Endothelial cell of umbilical vein (primary cell): ENCODE measurements at regions not wholly inside any gene's neighbourhood (a gene's known extent, or its start where the extent isn't known, plus 50 kb on each side); places are given as distances from the start of the nearest gene placed in this dataset.

Experiments used
- BruUV-seq: library from RNA; stranded (reverse); fragments of 400-500 nt; replicated peaks from 2 replicates; lab custom pipeline; 2021; lab: Mats Ljungman, UMichigan
- CTCF ChIA-PET: fragments of 300-600, 350-600 bp; sonication (Branson Sonifier 250); formaldehyde crosslinking; loops from one replicate; lab custom pipeline; 2021; ENCODE audit warnings: antibody characterized with exemption, inconsistent platforms; lab: Charles Lee
- POLR2A ChIA-PET: fragments of 300-600, 350-600 bp; sonication (Branson Sonifier 250); formaldehyde crosslinking; loops from one replicate; lab custom pipeline; 2021; ENCODE audit warnings: antibody characterized with exemption, inconsistent platforms; lab: Charles Lee
- DNase-seq: peaks from one replicate; pipeline ENCODE4 v3.0.0-alpha.2; 2011; ENCODE audit warnings: low read depth, low spot score
- FAIRE-seq: peaks from 2 replicates; lab custom pipeline; 2011; peaks lifted over from hg19 to GRCh38; lab: Jason Lieb, UNC
- H2AFZ ChIP-seq: 2 replicates; pipeline ENCODE4 v1.6.0; 2012; ENCODE audit warnings: low read depth, low read length, control low read depth, inconsistent platforms
- H3K27ac ChIP-seq: 2 replicates; pipeline ENCODE4 v1.5.1; 2011; ENCODE audit warnings: low read depth, mild to moderate bottlenecking, control low read depth, low read length, moderate library complexity; ENCODE audit not compliant: insufficient read depth
- H3K27me3 ChIP-seq, 2 experiments: 2 replicates each; pipeline versions ENCODE4 v1.6.0 to v1.6.1; 2011; ENCODE audit warnings: low read length in 2 of 2, mixed read lengths in 1 of 2; ENCODE audit not compliant: control insufficient read depth in 2 of 2, insufficient read depth in 2 of 2
- H3K36me3 ChIP-seq, 2 experiments: 2 replicates in 1 of 2; 3 replicates in 1 of 2; pipeline ENCODE4 v1.5.1; 2011; ENCODE audit warnings: low read length in 2 of 2, mild to moderate bottlenecking in 1 of 2, moderate library complexity in 1 of 2; ENCODE audit not compliant: control insufficient read depth in 2 of 2, insufficient read depth in 2 of 2; ENCODE audit errors: extremely low read depth in 1 of 2
- H3K4me1 ChIP-seq: 3 replicates; pipeline ENCODE4 v1.5.1; 2011; ENCODE audit warnings: mild to moderate bottlenecking, low read length; ENCODE audit not compliant: control insufficient read depth, insufficient read depth; ENCODE audit errors: extremely low read depth
- H3K4me2 ChIP-seq: 2 replicates; pipeline ENCODE4 v1.6.1; 2011; ENCODE audit warnings: low read length, control low read depth, mixed read lengths; ENCODE audit not compliant: insufficient read depth
- H3K4me3 ChIP-seq, 3 experiments: fragments of 200-600 bp in 1 of 3; sonication (generic), shearing (Covaris generic) in 1 of 3; replicated peaks in 1 of 3; 2 replicates each; pipeline ENCODE4 v1.5.1; 2011 to 2016; ENCODE audit warnings: control low read depth in 3 of 3, low read length in 3 of 3, mild to moderate bottlenecking in 2 of 3, inconsistent platforms in 1 of 3, low read depth in 1 of 3, moderate library complexity in 1 of 3; ENCODE audit not compliant: insufficient read depth in 1 of 3
- H3K79me2 ChIP-seq: 2 replicates; pipeline ENCODE4 v1.6.0; 2012; ENCODE audit warnings: low read length, inconsistent platforms; ENCODE audit not compliant: control insufficient read depth, insufficient read depth
- H3K9ac ChIP-seq: replicated peaks from 2 replicates; pipeline ENCODE3; 2011; ENCODE audit warnings: low read length, control low read depth; ENCODE audit not compliant: insufficient read depth; ENCODE audit errors: extremely low read depth
- H3K9me1 ChIP-seq: replicated peaks from 3 replicates; pipeline ENCODE4 v1.6.0; 2011; ENCODE audit warnings: mild to moderate bottlenecking, low read length; ENCODE audit not compliant: control insufficient read depth, insufficient read depth; ENCODE audit errors: extremely low read depth
- H3K9me3 ChIP-seq: replicated peaks from 2 replicates; pipeline ENCODE4 v1.5.1; 2012; ENCODE audit warnings: low read length, inconsistent platforms; ENCODE audit not compliant: control insufficient read depth, insufficient read depth
- H4K20me1 ChIP-seq: replicated peaks from 2 replicates; pipeline ENCODE3; 2011; ENCODE audit warnings: mild to moderate bottlenecking, low read length; ENCODE audit not compliant: control insufficient read depth, insufficient read depth; ENCODE audit errors: extremely low read depth
- EZH2 ChIP-seq: IDR thresholded peaks from 2 replicates; pipeline ENCODE4 v1.6.1; 2012; ENCODE audit warnings: borderline replicate concordance, low read depth, mild to moderate bottlenecking, moderate library complexity, low read length, inconsistent platforms; ENCODE audit not compliant: severe bottlenecking
- FOS ChIP-seq: IDR thresholded peaks from 2 replicates; pipeline ENCODE4 v1.6.1; 2011; ENCODE audit warnings: mild to moderate bottlenecking, low read length, moderate library complexity, borderline replicate concordance; ENCODE audit not compliant: insufficient read depth
- GATA2 ChIP-seq: IDR thresholded peaks from 2 replicates; pipeline ENCODE4 v1.7.0; 2011; ENCODE audit warnings: low read depth, mild to moderate bottlenecking, moderate library complexity, mixed read lengths, low read length; ENCODE audit not compliant: insufficient read length, insufficient read depth
- JUN ChIP-seq: IDR thresholded peaks from 2 replicates; pipeline ENCODE4 v1.6.1; 2011; ENCODE audit warnings: borderline replicate concordance, low read depth; ENCODE audit not compliant: insufficient read length, insufficient read depth
- MYC ChIP-seq: IDR thresholded peaks from one replicate; pipeline ENCODE4 v1.6.1; 2011; ENCODE audit warnings: mild to moderate bottlenecking, low read depth, low read length
- POLR2A ChIP-seq: IDR thresholded peaks from 2 replicates; pipeline ENCODE4 v1.6.1; 2012; ENCODE audit warnings: low read depth, mild to moderate bottlenecking, control low read depth, low read length
- POLR2AphosphoS5 ChIP-seq: IDR thresholded peaks from 2 replicates; pipeline ENCODE4 v1.6.1; 2012; ENCODE audit warnings: low read depth, mild to moderate bottlenecking, control low read depth, low read length, moderate library complexity; ENCODE audit not compliant: insufficient read depth
- dilution Hi-C: fragments of 300-500 bp; cut with MboI; formaldehyde crosslinking; loops from one replicate; pipeline ENCODE4 v1.15.0; 2019; ENCODE audit warnings: low sequenced_read_pairs; ENCODE audit not compliant: extremely low pct_ligation_motif_present
- intact Hi-C: fragments of 100-400 bp; cut with micrococcal nuclease; formaldehyde crosslinking; loops from one replicate; pipeline ENCODE4 v1.10.0; 2022
- TF ChIP-seq, protein P1 (sequence below), 2 donors: IDR thresholded peaks; 1 replicate in 1 of 2; 2 replicates in 1 of 2; pipeline ENCODE4 v1.5.1; 2011; ENCODE audit warnings: low read length in 2 of 2, mild to moderate bottlenecking in 2 of 2, moderate library complexity in 2 of 2, control low read depth in 1 of 2, inconsistent platforms in 1 of 2, low read depth in 1 of 2; ENCODE audit not compliant: insufficient read depth in 1 of 2; ENCODE audit errors: extremely low read depth in 1 of 2
- TF ChIP-seq, protein P2 (sequence below): IDR thresholded peaks from 2 replicates; pipeline ENCODE4 v1.6.1; 2011; ENCODE audit not compliant: insufficient read depth, insufficient read length

DNA sequence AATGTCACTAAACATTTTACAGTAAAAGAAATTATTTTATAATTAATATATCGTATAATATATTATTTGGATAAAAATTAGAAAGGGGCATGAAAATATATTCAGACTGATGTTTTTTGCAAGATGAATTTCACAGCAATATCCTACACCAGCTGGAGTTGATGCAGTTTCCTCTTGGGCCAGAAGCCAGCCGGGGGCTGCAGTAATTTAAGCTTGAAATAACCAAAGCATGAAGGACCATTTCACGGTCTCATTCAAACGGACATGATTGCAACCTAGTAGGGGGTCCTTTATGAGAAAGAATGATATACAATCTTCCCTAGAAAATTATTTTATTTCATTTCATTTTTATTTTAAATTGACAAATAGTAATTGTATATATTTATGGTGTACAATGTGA is 797.2 kb upstream of the PCDH9 start:
- no peak overlapping the region for H2AFZ ChIP-seq
- no peak overlapping the region for H3K4me3 ChIP-seq
- H3K36me3 ChIP-seq, result no peaks in the 10 kb centered on the region
- no peak overlapping the region for H3K4me2 ChIP-seq
- ChIA-PET POLR2A (no interaction called here), CTCF (no interaction called here)
- FAIRE-seq (no peak), DNase-seq (no peak)
- BruUV-seq, result no TSS peak
- no peaks in the 10 kb centered on the region for H4K20me1 ChIP-seq
- no peaks in the 10 kb centered on the region for H3K27me3 ChIP-seq
- dilution Hi-C loops, result no loop called here
- no peaks in the 10 kb centered on the region for H3K9me1 ChIP-seq
- H3K4me1 ChIP-seq, result no peaks in the 10 kb centered on the region
- H3K27ac ChIP-seq, result no peak overlapping the region
- no peaks in the 10 kb centered on the region for H3K9me3 ChIP-seq
- intact Hi-C loops, result no loop called here
- no peaks in the 10 kb centered on the region for H3K79me2 ChIP-seq
- H3K9ac ChIP-seq, result no peak overlapping the region
- TF ChIP-seq GATA2, result no peak
- TF ChIP-seq, protein P1, sequence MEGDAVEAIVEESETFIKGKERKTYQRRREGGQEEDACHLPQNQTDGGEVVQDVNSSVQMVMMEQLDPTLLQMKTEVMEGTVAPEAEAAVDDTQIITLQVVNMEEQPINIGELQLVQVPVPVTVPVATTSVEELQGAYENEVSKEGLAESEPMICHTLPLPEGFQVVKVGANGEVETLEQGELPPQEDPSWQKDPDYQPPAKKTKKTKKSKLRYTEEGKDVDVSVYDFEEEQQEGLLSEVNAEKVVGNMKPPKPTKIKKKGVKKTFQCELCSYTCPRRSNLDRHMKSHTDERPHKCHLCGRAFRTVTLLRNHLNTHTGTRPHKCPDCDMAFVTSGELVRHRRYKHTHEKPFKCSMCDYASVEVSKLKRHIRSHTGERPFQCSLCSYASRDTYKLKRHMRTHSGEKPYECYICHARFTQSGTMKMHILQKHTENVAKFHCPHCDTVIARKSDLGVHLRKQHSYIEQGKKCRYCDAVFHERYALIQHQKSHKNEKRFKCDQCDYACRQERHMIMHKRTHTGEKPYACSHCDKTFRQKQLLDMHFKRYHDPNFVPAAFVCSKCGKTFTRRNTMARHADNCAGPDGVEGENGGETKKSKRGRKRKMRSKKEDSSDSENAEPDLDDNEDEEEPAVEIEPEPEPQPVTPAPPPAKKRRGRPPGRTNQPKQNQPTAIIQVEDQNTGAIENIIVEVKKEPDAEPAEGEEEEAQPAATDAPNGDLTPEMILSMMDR (IDR thresholded peaks at IDR 0.05; ENCODE audit: extremely low read depth in 1 of 2, insufficient read depth in 1 of 2, low read depth in 1 of 2, low read length in 2 of 2), result no peak
- TF ChIP-seq POLR2A, result no peak
- TF ChIP-seq FOS, result no peak
- TF ChIP-seq MYC, result no peak
- TF ChIP-seq, protein P2, sequence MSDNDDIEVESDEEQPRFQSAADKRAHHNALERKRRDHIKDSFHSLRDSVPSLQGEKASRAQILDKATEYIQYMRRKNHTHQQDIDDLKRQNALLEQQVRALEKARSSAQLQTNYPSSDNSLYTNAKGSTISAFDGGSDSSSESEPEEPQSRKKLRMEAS, result no peak
- TF ChIP-seq EZH2, result no peak

DNA sequence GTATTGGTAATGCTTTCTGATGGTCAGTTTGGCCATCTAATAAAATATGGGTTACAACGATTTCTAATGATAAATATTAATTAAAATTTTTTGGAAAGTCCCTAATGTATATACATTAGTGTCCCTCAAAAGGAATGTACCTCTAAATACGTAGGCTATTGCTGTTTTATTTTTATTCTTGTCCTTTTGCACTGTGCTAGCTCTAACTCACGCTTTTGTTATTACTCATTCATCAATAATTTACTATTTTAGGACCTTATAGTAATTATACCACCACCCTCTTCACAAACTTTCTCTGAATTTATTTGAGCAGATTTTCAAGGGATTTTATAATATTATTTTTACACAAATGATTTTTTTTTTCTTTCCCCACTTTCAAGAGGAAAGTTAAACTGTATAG is 795.9 kb upstream of the PCDH9 start:
- ChIA-PET CTCF (no interaction called here), POLR2A (no interaction called here)
- H4K20me1 ChIP-seq, result no peaks in the 10 kb centered on the region
- no peak overlapping the region for H2AFZ ChIP-seq
- no peak overlapping the region for H3K27ac ChIP-seq
- no peak overlapping the region for H3K4me2 ChIP-seq
- no peaks in the 10 kb centered on the region for H3K4me1 ChIP-seq
- H3K9ac ChIP-seq, result no peak overlapping the region
- no peak overlapping the region for H3K4me3 ChIP-seq
- no TSS peak for BruUV-seq
- TF ChIP-seq POLR2A (no peak), POLR2AphosphoS5 (no peak), FOS (no peak), JUN (no peak), GATA2 (no peak), EZH2 (no peak), MYC (no peak)
- TF ChIP-seq, protein P1 (IDR thresholded peaks at IDR 0.05; ENCODE audit: extremely low read depth in 1 of 2, insufficient read depth in 1 of 2, low read depth in 1 of 2, low read length in 2 of 2), result no peak
- TF ChIP-seq, protein P2, result no peak
- FAIRE-seq, result no peak
- H3K9me3 ChIP-seq, result no peaks in the 10 kb centered on the region
- DNase-seq, result no peak
- intact Hi-C loops (no loop called here), dilution Hi-C loops (no loop called here)
- H3K36me3 ChIP-seq, result no peaks in the 10 kb centered on the region
- no peaks in the 10 kb centered on the region for H3K79me2 ChIP-seq
- H3K27me3 ChIP-seq, result no peaks in the 10 kb centered on the region
- H3K9me1 ChIP-seq, result no peaks in the 10 kb centered on the region
